NCI-H748 (cell line): ENCODE measurements at regions not wholly inside any gene's neighbourhood (a gene's known extent, or its start where the extent isn't known, plus 50 kb on each side); places are given as distances from the start of the nearest gene placed in this dataset.

ENCODE experiments used
- DNase-seq: peaks from one replicate; lab custom pipeline; 2025; ENCODE audit not compliant: unreplicated experiment; lab: John Stamatoyannopoulos, UW

- no peak for DNase-seq
These were observed 592.3 kb downstream of the FGF9 start for GRCh38 chr13:22263185-22263584.

GRCh38 chr13:22265563-22265962 lies 594.7 kb downstream of the FGF9 start:
- DNase-seq: no peak

GRCh38 chr13:22270881-22271280 lies 600.0 kb downstream of the FGF9 start:
- no peak for DNase-seq

GRCh38 chr13:22271903-22272302 lies 601.0 kb downstream of the FGF9 start:
- DNase-seq: no peak

GRCh38 chr13:22275393-22275792 lies 604.5 kb downstream of the FGF9 start:
- no peak for DNase-seq

- no peak for DNase-seq
These were observed 605.7 kb downstream of the FGF9 start for GRCh38 chr13:22276616-22277015.

GRCh38 chr13:22278336-22278929 lies 607.6 kb downstream of the FGF9 start:
- peak; percentile 80 for DNase-seq

GRCh38 chr13:22285867-22286266 lies 615.0 kb downstream of the FGF9 start:
- DNase-seq: no peak

- no peak for DNase-seq
These were observed 615.5 kb downstream of the FGF9 start for GRCh38 chr13:22286338-22286737.

GRCh38 chr13:22287343-22287920 lies 616.6 kb downstream of the FGF9 start:
- no peak for DNase-seq

- no peak for DNase-seq
These were observed 617.6 kb downstream of the FGF9 start for GRCh38 chr13:22288496-22288895.

GRCh38 chr13:22289711-22290110 lies 618.8 kb downstream of the FGF9 start:
- DNase-seq: no peak

- DNase-seq: peak; percentile 61
These were observed 627.7 kb downstream of the FGF9 start for GRCh38 chr13:22298530-22298929.

GRCh38 chr13:22311734-22312404 lies 641.0 kb downstream of the FGF9 start:
- no peak for DNase-seq

GRCh38 chr13:22312405-22312803 lies 641.5 kb downstream of the FGF9 start:
- DNase-seq: no peak

- DNase-seq: no peak
These were observed 645.7 kb downstream of the FGF9 start for GRCh38 chr13:22316494-22317025.

- DNase-seq: no peak
These were observed 650.1 kb downstream of the FGF9 start for GRCh38 chr13:22320991-22321390.

GRCh38 chr13:22325761-22326160 lies 654.9 kb downstream of the FGF9 start:
- no peak for DNase-seq

- DNase-seq: no peak
These were observed 661.5 kb downstream of the FGF9 start for GRCh38 chr13:22332416-22332815.

- DNase-seq: no peak
These were observed 665.6 kb downstream of the FGF9 start for GRCh38 chr13:22336460-22336859.

- DNase-seq: no peak
These were observed 686.3 kb downstream of the FGF9 start for GRCh38 chr13:22357132-22357531.

- no peak for DNase-seq
These were observed 698.2 kb downstream of the FGF9 start for GRCh38 chr13:22369090-22369489.
